HG02610 (cell line): ENCODE measurements at regions not wholly inside any gene's neighbourhood (a gene's known extent, or its start where the extent isn't known, plus 50 kb on each side); places are given as distances from the start of the nearest gene placed in this dataset.

Source experiments
- ATAC-seq: cut with Tn5 transposase; IDR thresholded peaks from one replicate; pipeline ENCODE4 v1.9.1; 2021; ENCODE audit warnings: mild to moderate bottlenecking, moderate library complexity; ENCODE audit not compliant: unreplicated experiment

- no peak for ATAC-seq
Observed at GRCh38 chr4:177687117-177687516, 244.9 kb upstream of the AGA start.

DNA sequence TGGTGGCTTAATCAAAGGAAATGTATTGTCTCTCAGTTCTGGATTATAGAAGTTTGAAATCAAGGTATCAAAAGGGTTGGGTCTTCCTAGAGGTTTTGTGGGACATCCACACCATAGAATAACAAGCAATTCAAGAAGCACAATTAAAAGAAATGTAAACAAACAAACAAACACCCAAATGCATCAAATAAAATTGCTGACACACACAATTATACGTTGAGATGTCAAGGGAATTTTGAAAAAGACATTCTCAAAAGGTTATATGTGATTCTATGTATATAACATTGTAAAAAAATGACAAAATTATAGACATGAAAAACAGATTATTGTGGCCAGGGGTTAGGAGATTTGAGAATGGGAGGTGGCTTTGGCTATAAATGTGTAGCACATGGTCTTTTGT is 250.7 kb upstream of the AGA start:
- no peak for ATAC-seq

DNA sequence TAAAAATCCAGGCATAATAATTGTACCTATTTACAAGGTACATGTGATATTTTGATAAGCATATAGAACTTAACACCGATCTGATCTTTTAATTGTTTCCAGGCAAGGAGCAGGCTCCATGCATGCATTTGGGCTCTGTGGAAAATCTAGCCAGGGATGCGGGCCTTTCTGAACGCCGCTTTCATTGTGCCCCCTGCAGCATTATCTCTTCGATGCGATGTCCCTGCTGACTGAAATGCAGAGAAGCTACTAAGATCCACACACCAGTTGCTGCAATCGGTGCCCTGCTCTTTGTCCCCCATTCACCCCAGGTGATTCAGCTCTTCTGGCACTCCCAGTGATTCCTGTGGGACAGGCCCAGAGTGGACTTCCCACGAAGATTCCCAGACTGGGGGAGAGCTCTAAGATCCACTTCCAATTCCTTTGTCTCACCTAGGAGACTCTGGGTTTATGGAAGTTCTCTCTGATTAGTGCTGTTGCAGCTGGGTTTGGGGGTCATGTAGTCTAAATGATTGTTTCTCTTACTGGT is 254.3 kb upstream of the AGA start:
- ATAC-seq: no peak

DNA sequence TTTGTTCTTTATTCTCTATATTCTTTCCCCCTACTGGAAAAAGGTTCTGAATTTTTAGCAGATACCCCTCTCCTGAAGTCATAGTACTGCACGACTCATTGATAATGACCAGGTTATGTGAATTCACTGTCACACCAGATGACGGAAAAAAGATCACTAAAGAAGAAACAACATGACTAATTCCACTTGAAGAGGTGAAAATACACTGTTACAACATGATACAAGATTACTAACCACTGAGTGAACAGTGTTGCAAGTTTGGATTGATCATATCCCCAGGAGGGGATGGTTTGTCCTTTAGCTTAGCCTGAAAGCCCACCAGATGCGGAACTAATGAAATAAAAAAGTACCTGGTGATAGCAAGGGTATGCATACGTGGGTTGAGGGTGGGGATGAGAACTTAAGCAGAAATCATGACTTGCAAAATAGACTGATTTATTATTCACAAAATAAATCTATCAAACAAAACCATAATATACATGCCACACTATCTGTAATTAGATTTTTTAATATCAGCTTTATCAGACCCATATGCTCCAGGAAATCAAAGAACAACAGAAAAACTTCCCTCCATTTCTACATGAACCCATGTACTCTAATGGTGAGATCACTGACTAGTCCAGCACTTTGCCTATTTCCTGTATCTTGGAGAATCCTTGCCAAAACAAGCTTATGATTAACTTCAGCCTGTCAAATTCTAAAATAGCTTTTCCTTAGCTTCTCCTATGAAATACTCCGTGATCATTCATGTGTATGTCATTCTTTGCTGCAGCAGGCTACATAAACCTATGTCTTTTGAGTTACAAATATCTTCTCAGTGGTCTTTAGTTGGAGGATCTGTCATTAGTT is 257.4 kb upstream of the AGA start:
- ATAC-seq: no peak

GRCh38 chr4:177706916-177707315 is 264.7 kb upstream of the AGA start:
- no peak for ATAC-seq

DNA sequence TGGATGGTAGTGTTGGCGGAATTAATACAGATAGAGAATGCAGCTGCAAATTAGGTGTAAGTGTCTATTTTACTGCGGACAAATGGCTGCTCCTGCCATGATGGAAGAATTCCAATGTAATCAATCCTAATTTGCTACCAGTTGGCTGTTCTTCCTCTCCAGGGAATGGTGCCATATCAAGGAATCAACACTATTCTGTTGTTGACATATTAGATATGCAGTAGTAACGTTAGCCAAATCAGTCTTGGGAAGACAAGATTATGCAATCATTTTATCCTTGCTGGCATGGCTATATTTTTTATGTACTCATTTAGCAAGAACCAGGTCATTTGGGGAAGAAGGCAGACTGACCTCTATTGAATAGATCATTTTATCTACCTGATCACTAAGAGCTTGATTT is 271.2 kb upstream of the AGA start:
- ATAC-seq: no peak

- no peak for ATAC-seq
Observed at GRCh38 chr4:177717407-177717806, 275.2 kb upstream of the AGA start.

DNA sequence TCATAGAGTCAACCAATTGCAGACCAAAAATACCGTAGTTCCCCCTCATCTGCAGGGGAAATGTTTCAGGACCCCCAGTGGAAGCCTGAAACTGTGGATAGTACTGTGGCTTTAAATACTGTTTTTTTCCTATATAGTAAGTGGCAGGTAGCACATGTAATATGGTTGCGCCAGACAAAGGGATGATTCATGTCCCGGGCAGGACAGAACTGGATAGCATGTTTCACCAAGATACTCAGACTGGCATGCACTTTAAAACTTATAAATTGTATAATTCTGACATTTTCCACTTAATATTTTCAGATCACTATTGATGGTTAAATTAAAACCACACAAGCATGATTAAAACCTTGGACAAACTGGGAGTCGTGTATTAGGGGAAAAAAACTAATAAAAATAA is 276.3 kb upstream of the AGA start:
- no peak for ATAC-seq

DNA sequence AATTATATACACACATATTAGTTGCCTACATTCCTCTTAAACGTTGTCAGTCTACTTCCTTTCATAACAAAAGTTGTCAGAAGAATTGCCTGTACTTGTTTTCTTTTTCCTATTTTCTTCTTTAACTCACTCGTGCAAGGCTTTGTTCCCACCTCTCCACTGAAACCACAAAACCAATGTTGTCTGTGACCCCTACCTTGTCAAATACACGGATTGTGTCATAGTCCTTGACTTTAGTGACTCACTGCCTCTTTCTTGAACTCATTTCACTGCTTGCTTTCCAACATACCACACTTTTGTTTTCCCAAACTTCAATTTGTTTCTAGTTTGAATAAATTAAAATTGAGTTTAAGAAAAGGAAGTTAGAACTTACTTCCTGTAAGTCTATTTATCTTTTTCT is 283.9 kb upstream of the AGA start:
- ATAC-seq: no peak

DNA sequence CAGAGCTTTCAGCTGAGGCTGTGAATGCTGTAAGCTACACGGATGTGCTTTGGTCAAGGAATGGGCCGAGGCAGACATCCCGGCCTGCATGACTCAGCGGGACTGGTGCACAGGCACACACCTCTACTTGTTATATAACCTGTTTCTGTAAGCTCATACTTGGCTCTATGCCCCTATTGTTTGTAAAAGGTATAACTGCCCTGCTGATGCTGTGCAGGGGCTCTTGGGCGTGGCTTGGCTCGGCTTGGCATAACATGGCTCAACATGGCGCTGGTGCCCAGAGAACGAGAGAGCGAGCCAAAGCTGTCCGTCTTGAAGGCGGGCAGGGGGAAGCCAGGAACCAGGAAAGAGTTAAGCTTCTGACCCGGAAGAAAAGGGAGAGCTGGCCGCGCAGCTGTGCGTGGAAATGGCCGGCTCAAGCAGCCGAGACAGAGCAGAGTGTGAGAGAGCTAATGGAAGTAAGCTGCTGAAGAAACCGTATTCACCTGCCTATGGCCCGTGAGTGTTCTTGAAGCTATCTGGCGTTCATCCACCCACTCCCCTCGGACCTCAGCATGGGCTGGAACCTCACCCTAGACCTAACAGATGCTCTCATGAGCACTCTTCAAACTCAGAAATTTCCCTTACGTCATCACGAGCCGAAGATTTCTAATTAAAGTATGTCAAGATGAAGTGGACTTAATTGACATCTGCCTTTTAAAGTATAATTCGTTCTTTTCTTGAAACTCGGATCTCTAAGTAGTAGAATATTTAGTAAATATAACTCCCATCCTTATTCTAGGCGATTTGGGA is 286.3 kb upstream of the AGA start:
- ATAC-seq: no peak

DNA sequence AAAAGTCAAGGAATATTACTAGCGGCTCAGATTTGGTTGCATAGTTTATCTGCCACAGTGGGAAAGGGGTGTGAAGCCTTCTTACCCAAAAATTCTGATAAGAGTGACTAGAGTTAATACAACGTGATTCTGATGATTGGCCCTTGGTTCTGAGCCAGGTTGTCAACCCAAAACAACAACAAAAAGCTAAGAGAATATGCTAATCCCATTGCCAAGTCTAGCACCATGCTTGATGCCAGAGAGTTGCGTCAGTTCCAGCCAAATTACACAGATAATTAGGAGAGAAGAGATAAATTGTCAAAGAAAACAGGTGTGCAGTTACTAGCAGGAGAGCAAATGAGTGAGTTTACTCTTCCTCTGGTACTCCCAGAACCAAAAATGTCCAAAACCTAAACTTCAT is 287.4 kb upstream of the AGA start:
- no peak for ATAC-seq

GRCh38 chr4:177737387-177737940 is 295.2 kb upstream of the AGA start:
- peak; percentile 44 for ATAC-seq

GRCh38 chr4:177740563-177740962 is 298.3 kb upstream of the AGA start:
- ATAC-seq: peak; percentile 83

- no peak for ATAC-seq
Observed at GRCh38 chr4:177759729-177760128, 317.5 kb upstream of the AGA start.

- no peak for ATAC-seq
Observed at GRCh38 chr4:177761692-177762091, 319.5 kb upstream of the AGA start.

- ATAC-seq: no peak
Observed at GRCh38 chr4:177769155-177769554, 326.9 kb upstream of the AGA start.

DNA sequence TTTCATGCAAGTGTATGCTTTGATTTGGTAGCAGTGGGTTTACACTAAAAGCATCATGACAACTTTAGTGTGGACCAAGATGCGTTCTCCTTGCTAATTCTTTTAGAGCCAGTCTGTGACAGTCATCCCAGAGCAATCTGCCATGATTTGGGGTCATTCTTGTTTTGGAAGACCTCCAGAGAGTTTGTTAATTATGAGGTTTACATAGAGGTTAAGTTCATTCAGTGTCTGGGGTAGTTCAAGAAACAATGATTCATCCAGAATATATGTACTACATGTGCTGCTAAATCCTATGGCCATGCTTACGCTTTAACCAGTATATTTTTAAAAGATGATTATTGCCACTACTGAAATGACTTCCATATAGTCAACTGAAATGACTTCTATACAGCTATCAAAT is 328.5 kb upstream of the AGA start:
- no peak for ATAC-seq

- no peak for ATAC-seq
Observed at GRCh38 chr4:177771645-177772044, 329.4 kb upstream of the AGA start.

DNA sequence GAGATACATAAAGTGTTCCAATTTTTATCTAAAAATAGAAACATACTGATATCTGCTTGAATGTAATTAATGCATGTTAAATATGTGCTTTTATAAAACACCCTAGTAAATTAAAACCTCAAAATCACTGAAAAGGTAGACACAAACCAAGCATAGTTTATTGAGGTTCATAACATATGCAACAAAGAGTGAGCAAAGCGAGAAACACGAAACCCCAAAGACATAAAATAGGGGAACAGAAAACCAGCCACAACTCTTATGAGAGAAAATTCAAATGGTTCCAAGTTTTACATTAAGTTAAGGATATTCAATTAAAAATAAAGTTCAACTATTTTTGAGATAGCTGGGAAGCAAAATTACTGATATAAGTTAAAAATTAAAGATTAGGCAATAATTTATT is 336.4 kb upstream of the AGA start:
- no peak for ATAC-seq

DNA sequence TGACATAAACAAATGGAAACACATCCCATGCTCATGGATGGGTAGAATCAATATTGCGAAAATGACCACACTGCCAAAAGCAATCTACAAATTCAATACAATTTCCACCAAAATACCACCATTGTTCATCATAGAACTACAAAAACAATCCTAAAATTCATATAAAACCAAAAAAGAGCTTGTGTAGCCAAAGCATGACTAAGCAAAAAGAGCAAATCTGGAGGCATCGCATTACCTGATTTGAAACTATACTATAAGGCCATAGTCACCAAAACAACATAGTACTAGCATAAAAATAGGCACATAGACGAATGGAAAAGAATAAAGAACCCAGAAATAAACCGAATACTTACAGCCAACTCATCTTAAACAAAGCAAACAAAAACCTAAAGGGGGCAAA is 342.8 kb upstream of the AGA start:
- no peak for ATAC-seq

GRCh38 chr4:177789610-177790009 is 347.4 kb upstream of the AGA start:
- no peak for ATAC-seq

DNA sequence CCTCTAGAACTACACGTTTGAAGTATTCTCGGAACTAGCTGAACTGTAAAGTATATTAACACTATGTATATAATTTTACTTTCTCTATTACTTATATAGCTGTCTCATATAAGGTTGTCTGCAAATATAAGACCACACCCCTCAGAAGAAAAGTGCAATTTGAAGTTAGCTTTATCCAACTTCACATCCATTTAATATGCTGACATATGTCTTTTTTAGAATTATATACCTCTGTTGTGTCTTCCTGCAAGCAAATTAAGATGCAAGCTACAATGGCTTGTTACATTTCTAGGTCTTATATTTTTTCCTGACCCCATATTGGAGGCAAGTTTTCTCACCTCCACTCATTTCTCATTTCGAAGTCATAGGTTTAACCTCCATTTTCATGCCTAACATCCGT is 349.0 kb upstream of the AGA start:
- ATAC-seq: no peak
